ENCODE measurements at regions not wholly inside any gene's neighbourhood (a gene's known extent, or its start where the extent isn't known, plus 50 kb on each side); places are given as distances from the start of the nearest gene placed in this dataset.
"Not testable (repeated sequence)": the region's sequence is repeated elsewhere in the genome, so short reads cannot be mapped to it uniquely, and the experiment has no call there.

DNA sequence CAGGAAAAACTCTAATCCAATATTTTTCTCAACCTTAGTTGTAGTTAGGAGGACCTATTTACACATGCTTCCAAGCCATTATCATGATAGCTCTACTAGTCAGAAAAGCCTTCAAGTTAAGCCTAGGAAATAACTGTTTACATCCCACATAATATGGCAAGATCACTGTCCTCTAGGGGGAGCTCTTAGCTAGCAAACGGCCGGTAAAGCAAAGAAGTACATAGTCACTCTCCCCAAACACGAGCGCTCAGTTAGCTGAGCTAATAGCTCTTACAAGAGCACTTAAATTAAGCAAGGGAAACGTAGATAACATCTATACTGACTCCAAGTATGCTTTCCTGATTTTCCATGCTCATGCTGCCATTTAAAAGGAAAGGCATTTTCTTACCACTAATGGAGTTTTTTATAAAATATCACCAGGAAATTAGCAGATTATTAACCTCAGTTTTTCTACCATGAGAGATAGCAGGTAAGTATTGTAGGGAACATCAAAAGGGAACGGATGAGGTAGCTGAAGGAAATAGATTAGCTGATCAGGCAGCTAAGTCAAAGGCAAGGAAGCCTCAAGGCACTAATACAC, 100.6 kb upstream of the PABPC3 start:
- DNase-seq (ENCODE audit: low spot score) = peak; percentile 90

DNA sequence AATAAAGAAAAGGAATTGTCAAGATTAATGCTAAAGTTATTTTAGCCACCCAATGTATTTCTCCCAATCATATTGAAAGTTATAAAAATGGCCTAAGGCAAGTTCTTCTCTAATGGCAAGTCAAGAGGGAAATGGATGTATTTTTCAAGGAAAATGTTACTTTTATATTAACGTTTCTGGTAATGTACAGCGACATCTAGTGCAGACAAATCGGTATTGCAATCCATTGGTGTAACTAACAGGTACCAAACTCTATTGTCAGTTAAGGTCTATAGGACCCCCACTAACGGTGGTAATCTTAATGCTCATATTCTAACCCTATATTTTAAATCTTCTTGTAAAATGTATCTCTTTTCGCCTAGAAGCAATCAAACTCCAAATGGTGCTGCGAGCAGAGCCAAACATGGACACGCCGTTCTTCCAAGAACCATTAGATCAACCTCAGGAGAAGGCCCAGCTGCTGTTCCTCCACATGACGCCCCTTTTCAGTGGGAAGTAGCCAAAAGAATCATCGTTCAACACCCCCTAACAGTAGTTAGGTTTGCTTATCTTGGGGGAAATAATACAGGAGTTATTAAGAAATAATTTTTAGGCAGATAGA, 98.5 kb upstream of the PABPC3 start:
- DNase-seq (ENCODE audit: low spot score) = peak; percentile 55

DNA sequence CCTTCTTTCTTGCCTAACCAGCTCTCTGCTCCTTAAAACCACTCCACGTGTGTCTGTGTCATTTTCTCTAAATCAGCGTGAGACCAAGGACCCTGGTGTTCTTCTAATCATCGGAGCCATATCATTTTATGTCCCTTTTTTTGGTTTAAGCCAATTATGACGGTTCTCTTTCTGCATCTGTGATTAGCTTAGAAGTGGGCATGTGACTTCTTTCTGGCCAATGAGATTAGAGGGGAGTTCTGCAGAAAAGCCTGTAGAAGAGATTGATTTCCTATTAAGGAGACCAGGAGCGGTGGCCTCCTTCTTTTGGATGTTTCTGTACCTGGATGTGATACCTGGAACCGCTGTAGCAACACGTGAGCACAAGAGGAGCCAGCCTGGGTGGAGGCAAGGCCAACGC, 97.5 kb upstream of the PABPC3 start:
- no peak for DNase-seq (ENCODE audit: low spot score)

DNA sequence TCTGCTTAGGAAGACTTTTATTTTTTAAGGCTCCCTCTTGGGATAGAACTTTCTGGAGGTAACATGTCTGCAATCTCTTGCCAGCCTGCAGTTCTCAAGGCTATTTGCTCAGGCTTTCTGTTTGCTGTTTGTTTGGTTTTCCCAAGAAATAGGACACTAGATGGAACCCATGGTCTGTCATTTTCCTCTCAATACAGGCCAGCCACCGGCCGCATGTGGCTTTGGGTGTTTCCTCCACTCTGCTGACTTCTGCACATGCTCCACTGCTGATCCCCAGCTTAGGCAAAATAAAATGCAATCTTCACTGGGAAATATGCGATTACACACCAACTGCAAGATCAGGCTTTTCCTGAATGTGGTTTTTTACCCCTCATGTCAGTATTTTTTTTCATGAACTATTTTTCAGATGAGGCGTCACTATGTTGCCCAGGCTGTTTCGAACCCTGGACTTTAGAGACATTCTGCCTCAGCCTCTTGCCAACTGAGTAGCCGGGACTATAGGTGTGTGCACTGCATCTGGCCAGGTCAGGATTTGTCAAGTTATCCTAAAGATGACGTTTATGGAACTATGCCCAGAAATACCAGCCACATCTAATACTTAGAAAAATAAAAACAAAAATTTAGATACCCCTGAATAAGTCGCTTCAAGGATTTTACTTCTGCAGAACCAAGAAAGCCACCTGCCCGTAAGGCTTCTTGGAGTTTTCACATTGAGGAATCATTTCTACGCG, 94.3 kb upstream of the PABPC3 start:
- DNase-seq (ENCODE audit: low spot score) = no peak

DNA sequence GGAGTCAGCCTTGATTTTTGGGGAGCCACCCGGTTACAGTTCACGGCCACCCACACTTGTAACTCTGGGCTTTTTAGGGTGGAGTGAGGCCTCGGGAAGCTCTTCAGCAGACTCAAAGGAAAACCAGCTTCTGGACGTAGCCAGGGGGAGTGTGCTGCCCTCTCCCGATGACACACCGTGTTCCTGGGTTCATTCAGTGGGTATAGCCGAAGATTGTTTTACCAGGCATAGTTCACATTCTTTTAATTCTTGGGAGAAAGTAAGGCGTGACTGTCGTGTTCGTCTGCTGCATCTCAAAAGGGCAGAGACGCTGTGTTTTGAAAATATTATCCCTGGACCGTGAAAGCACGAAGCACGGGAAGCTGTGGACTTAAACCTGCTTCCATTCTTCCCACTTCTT, 93.6 kb upstream of the PABPC3 start:
- not testable (repeated sequence) for DNase-seq (ENCODE audit: low spot score)

DNA sequence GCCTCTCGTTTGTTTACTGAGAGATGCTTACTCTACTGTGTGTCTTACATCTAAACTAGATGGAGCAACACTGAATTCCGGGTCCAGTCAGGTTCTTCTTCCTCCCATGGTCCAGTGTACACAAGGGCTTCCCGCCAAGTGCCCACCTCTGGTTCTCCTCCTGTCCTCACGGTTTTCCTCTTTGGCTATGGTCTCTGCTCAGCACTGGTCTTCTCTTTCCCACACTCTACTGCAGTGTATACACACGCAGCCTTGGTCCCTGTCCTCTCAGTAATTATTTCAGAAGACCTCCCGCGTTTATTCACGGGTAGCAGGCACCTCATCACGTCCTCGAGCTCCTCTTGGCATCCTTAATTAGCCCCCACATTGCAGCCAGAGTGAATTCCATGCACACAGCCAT, 91.4 kb upstream of the PABPC3 start:
- DNase-seq (ENCODE audit: low spot score) = not testable (repeated sequence)

DNA sequence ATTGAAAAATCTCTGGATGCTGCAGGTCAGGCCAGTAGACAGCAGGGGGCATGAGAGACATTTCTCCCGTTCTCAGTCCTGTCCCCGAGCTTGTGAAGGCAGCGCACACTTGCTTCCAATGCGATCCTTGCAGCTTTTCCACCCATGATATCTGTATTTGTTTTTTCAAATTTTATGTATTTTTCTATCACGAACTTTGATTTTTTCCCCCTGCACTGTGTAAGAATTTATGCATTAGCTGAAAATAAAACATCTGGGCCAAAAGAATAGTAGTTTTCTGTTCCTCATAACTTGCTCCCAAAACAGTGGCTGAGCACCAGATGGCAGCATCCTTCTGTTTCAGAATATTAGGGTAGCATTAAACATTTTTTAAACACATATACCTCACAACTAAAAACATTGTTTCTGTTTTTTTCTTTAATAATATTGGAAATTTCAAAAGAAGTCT, 90.9 kb upstream of the PABPC3 start:
- peak; percentile 48 for DNase-seq (ENCODE audit: low spot score)

DNA sequence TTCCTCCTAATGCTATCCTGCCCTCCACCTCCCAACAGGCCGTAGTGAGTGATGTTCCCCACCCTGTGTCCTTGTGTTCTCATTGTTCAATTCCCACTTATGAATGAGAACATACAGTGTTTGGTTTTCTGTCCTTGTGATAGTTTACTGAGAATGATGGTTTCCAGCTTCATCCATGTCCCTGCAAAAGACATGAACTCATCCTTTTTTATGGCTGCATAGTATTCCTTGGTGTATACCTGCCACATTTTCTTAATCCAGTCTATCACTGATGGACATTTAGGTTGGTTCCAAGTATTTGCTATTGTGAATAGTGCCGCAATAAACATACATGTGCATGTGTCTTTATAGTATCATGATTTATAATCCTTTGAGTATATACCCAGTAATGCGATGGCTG, 88.5 kb upstream of the PABPC3 start:
- DNase-seq (ENCODE audit: low spot score) = not testable (repeated sequence)

DNA sequence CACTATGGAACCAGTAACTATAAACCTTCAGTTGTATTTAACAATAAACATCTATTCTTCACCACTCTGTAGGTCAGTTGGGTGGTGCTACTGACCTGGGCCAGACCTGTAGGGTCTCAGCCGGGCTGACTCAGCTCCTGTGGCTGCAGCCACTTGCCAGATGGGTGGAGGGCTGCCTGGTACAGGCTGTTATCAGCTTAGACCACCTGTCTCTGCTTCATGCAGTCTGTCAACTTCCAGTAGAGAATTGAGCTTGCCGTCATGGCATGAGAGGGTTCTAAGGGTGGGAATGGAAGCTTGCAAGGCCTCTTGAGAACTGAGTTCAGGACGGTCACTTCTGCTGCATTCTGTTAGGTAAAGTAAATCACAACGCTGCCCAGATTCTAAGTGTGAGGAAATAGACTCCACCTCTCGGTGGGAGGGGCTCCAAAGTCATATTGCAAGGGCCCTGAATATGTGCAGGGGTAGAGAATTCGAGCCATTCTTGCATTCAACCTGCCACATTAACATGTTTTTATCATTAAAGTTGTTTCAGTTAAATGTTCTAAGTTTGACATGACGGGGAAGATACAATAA, 81.5 kb upstream of the PABPC3 start:
- not testable (repeated sequence) for DNase-seq (ENCODE audit: low spot score)

DNA sequence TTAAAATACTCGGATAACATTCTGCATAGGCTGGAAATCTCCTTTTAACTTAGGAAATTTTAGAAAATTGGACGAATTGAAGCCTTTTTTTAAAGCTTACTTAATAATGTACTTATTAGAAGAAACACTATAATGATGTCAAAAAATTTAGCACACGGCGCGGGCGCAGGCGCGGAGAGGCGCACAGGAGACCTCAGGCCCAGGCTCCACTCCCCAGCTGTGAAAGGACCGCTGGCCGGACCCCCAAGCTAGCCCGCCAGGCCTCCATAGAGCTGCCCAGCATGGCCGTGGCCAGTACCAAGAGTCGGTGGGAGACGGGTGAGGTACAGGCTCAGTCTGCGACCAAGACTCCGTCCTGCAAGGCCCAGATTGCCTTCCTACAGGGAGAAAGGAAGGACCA, 78.8 kb upstream of the PABPC3 start:
- DNase-seq (ENCODE audit: low spot score) = not testable (repeated sequence)

DNA sequence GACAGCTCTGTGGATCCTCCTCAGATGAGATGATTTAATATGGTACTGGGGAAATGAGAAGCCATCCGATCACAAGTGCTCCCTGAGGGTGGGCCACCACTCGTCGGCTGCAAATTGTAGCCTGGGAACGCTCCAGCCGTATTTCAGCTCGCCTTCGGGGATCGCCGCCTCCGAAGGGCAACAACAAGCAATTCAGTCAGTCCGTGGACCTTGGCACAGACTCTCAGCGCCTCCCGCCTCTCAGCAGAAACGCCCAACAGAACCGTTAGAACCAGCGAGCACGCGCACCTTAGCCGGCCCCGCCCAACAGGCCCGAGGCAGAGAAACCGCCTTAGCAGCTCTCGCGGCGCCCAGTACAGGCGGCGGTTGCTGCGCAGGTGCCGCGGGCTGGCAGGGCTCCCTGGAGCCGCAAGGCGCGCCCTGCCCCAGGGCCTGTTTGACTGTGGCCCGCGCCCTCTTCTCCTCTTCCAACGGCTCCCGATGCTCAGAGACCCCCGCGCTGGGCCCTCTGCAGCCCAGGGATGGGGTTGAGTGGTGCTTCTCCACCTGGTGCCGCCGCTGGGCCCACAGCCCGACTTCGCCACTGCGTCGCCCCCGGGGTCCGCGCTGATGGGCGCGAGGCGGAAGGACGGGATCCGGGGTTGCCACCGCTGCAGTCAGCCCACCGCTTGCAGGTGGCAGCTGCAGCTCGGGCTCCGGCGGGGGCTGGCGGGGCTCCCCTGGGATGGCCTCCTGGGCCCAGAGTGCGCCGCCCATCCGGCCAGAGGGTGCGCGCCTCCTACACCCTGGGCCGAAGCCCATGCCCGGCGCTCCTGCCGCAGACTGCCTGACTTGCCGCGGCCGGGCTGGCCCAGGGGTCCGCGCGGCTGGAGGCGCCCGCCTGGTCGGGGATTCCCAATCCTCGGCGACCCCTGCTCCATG, 77.9 kb upstream of the PABPC3 start:
- DNase-seq (ENCODE audit: low spot score) = peak; percentile 63

DNA sequence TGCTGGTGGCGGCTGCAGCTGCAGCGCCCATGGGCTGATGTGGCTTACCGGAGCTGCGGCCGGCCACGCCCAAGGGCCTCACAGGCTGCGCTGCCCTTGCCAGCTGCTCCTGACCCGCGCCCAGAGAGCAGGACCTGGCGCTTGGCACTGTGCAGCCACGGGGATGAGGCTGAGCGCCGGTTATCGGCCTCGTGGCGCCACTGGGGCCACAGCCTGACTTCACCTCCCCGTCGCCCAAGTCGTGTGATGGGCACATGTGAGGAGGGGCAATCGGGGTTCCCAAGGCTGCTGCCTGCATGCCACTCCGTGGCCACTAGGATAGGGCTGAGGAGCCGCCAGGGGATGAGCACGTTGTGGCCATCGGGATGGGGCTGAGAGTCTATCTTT, 77.2 kb upstream of the PABPC3 start:
- DNase-seq (ENCODE audit: low spot score) = no peak

DNA sequence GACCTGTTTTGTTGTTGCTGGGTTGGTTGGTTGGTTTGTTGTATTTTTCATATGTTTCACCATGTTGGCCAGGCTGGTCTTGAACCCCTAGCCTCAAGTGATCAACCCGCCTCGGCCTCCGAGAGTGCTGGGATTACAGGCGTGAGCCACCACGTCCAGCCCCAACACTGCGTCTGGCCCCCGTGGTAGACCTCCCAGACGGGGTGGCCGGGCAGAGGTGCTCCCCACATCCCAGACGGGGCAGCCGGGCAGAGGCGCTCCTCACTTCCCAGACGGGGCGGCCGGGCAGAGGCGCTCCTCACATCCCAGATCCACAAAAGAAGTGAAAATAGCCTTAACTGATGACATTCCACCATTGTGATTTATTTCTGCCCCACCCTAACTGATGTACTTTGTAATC, 76.2 kb upstream of the PABPC3 start:
- not testable (repeated sequence) for DNase-seq (ENCODE audit: low spot score)

DNA sequence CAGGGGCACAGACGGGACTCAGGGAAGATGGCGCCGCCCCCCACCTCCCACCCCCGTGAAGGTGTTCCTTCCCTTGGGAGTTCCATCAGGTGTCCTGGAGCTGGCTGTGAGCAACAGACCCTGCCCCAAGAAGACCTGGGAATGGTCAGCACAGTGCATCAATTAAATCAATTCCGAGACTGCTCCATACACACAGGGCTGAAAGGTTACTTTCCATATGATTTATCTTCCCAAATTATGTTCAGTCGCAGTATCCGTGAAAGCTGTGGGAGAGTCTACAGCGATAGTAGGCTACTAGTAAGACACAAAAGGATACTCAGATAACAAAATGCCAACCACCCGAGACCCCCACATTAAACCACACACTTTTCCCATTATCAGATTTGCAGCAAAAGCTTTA, 71.8 kb upstream of the PABPC3 start:
- DNase-seq (ENCODE audit: low spot score) = no peak

DNA sequence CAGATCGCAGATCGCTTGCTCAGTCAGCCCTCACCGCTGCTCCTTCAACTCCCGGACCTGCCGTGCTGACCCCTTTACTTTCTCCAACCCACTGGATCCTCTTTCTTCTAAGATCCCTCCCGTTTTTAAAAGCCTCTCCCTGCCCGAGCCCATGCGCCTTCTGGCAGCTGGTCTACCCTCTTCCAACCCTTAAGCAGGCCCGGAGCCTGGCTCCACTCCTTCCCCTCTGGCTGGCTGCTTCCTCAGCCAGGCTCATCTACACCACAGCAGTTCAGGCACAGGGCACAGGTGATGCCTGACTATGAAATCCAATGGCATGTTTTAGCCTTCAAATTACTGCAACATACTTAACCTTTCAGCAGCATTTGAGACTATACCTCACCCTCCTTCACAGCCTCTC, 63.8 kb upstream of the PABPC3 start:
- DNase-seq (ENCODE audit: low spot score) = no peak

DNA sequence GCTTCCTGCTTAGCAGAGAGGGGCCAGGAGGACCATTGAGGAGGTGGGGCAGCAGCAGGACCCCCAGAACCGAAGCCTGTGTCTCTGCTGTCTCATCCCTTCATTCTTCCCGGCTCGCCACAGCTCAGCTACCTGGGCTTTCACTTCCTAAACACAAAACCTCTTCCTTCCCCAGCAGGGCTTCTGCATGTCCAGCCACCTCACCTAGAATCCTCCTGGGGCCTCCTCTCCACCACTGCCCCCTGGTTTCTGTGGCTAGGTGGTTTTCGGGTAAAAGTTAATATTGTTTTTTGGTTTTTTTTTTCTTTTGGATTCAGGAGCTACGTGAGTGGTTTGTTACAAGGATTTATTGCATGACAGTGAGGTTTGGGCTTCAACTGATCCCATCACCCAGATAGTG, 61.8 kb upstream of the PABPC3 start:
- no peak for DNase-seq (ENCODE audit: low spot score)

DNA sequence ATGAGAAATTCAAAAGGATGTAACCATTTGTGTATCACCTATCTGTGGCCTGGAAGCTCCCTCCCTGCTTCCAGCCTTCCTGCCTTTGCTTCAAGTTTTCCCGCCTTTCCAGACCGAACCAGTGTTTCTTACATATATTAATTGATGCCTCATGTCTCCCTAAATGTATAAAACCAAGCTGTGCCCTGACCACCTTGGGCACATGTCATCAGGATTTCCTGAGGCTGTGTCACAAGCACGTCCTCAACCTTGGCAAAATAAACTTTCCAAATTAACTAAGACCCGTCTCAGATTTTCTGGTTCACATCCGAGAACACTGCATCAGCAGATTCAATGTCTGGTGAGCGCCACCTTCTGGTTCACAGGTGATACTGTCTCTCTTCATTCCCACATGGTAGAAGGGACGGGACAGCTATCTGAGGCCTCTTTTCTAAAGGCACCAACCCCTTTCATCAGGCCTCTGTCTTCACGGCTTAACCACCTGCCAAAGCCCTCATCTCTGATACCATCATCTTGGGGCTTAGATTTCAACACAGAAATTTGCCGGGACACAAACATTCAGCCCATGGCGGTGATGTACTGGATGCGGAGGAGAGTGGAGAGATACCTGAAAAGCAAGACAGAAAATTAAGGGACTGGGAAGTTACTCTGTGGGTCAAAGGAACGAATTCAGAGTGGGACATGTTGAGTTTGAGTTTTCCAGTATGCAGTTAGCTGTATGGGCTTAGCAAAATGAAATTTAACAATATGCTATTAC, 58.7 kb upstream of the PABPC3 start:
- peak; percentile 76 for DNase-seq (ENCODE audit: low spot score)

DNA sequence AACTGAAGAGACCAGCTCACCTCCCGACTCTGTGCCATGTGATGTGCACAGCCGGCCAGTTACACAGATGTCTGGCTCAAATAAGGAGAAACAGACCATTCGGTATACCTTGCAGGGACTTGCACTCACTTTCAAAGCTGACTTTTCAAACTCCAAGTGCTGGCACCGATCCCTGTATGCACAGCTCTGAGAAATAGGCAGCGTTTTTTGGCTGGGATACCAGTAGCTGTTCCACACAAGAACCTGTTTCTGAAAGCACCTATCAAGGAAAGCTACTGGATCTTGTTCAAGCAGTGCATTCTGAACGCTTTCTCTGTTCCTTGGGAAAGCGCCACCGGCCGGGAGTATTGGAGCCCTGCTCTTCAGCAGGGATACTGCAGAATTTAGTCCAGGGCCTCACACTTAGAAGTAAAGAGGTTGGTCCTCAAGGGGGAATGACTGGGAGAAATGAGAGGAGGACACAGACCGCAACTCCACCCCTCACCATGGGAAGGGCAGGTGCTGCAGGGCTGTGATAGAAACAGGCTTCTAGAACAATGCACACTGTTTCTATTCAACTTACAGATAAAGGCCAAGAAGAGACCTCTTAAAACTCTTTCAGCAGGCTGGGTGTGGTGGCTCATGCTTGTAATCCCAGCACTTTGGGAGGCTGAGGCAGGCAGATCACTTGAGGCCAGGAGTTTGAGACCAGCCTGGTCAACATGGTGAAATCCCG, 53.6 kb upstream of the PABPC3 start:
- DNase-seq (ENCODE audit: low spot score) = no peak

DNA sequence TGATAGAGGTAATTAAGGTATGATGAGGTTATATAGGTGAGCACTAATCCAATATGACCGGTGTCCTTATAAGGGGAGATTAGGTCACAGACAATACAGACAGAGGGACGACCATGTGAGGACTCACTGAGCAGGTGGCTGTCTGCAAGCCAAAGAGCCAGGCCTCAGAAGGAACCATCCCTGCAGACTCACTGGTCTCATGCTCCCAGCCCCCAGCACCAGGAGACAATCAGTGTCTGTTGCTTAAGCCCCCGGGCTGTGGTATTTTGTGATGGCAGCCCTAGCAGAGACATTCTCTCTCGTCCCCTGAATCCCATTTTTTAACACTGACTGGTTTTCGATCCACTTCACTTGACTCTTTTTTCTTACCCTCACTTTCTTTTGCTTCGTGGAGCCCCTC, 51.9 kb upstream of the PABPC3 start:
- no peak for DNase-seq (ENCODE audit: low spot score)
